MCF 10A (cell line): ENCODE measurements at regions not wholly inside any gene's neighbourhood (a gene's known extent, or its start where the extent isn't known, plus 50 kb on each side); places are given as distances from the start of the nearest gene placed in this dataset.

Source experiments
- BruUV-seq: library from RNA; stranded (reverse); fragments of 400-500 nt; replicated peaks from 2 replicates; lab custom pipeline; 2021; lab: Mats Ljungman, UMichigan
- CTCF ChIA-PET: fragments of 300-600 bp; sonication (Branson Sonifier 250); formaldehyde crosslinking; extraction: SDS; loops from one replicate; lab custom pipeline; 2021; ENCODE audit warnings: antibody characterized with exemption, inconsistent platforms; lab: Yijun Ruan, JAX
- POLR2A ChIA-PET: fragments of 300-600, 350-650 bp; sonication (Branson Sonifier 250); formaldehyde crosslinking; extraction: SDS; loops from one replicate; lab custom pipeline; 2020; ENCODE audit warnings: antibody characterized with exemption, inconsistent platforms; lab: Yijun Ruan, JAX
- DNase-seq: peaks from one replicate; pipeline ENCODE4 v3.0.0-alpha.2; 2018; ENCODE audit not compliant: unreplicated experiment
- H3K27ac Mint-ChIP-seq: one replicate; pipeline ENCODE4 v1.8.0; 2022; ENCODE audit warnings: mild to moderate bottlenecking, low read depth, mixed read lengths; ENCODE audit not compliant: unreplicated experiment
- H3K27me3 Mint-ChIP-seq: one replicate; pipeline ENCODE4 v1.8.0; 2022; ENCODE audit warnings: mixed read lengths; ENCODE audit not compliant: insufficient read depth, unreplicated experiment
- H3K36me3 Mint-ChIP-seq: one replicate; pipeline ENCODE4 v1.8.0; 2022; ENCODE audit warnings: mild to moderate bottlenecking, moderate library complexity, mixed read lengths; ENCODE audit not compliant: insufficient read depth, unreplicated experiment
- H3K4me1 Mint-ChIP-seq: one replicate; pipeline ENCODE4 v1.8.0; 2022; ENCODE audit warnings: mixed read lengths; ENCODE audit not compliant: insufficient read depth, unreplicated experiment
- H3K4me3 Mint-ChIP-seq: one replicate; pipeline ENCODE4 v1.8.0; 2022; ENCODE audit warnings: mild to moderate bottlenecking, moderate library complexity, mixed read lengths; ENCODE audit not compliant: unreplicated experiment
- H3K9me3 Mint-ChIP-seq: one replicate; pipeline ENCODE4 v1.8.0; 2022; ENCODE audit warnings: mixed read lengths; ENCODE audit not compliant: unreplicated experiment
- CTCF ChIP-seq: fragments of 200-600 bp; IDR thresholded peaks from one replicate; pipeline ENCODE4 v1.8.0; 2022; ENCODE audit warnings: antibody characterized with exemption, mild to moderate bottlenecking; ENCODE audit not compliant: unreplicated experiment
- intact Hi-C: fragments of 100-400 bp; cut with micrococcal nuclease; formaldehyde crosslinking; loops from 2 replicates; pipeline ENCODE4 v1.14.1; 2022

GRCh38 chr11:24238771-24239645 is 257.8 kb upstream of the LUZP2 start:
- ChIA-PET POLR2A (no interaction called here), CTCF (interaction anchor here (0.6 to 0.7 kb wide), 4 partner anchors 9 to 460 kb away, joined by 3 to 4 read pairs (median 3); no protein-coding TSS in a partner anchor)
- no peaks in the 10 kb centered on the region for H3K4me1 Mint-ChIP-seq
- no peak for DNase-seq
- no TSS peak for BruUV-seq
- no peak for TF ChIP-seq CTCF
- H3K27me3 Mint-ChIP-seq, result peaks cover 31% of the 10 kb centered on the region
- H3K27ac Mint-ChIP-seq, result no peak overlapping the region
- H3K36me3 Mint-ChIP-seq, result no peaks in the 10 kb centered on the region
- no peak overlapping the region for H3K4me3 Mint-ChIP-seq
- intact Hi-C loops, result no loop called here
- no peaks in the 10 kb centered on the region for H3K9me3 Mint-ChIP-seq

GRCh38 chr11:24239930-24240329 is 256.9 kb upstream of the LUZP2 start:
- intact Hi-C loops, result no loop called here
- H3K36me3 Mint-ChIP-seq, result no peaks in the 10 kb centered on the region
- peaks cover 31% of the 10 kb centered on the region for H3K27me3 Mint-ChIP-seq
- H3K4me3 Mint-ChIP-seq, result no peak overlapping the region
- DNase-seq, result no peak
- no peaks in the 10 kb centered on the region for H3K9me3 Mint-ChIP-seq
- no peak overlapping the region for H3K27ac Mint-ChIP-seq
- H3K4me1 Mint-ChIP-seq, result no peaks in the 10 kb centered on the region
- ChIA-PET CTCF (interaction anchor here (0.6 kb wide), 2 partner anchors 459 to 1288 kb away, joined by 3 read pairs; no protein-coding TSS in a partner anchor), POLR2A (no interaction called here)
- BruUV-seq, result no TSS peak
- TF ChIP-seq CTCF, result no peak

GRCh38 chr11:24240496-24241175 is 256.2 kb upstream of the LUZP2 start:
- no peak for DNase-seq
- H3K27ac Mint-ChIP-seq, result no peak overlapping the region
- no peaks in the 10 kb centered on the region for H3K4me1 Mint-ChIP-seq
- intact Hi-C loops, result no loop called here
- H3K36me3 Mint-ChIP-seq, result no peaks in the 10 kb centered on the region
- no peak for TF ChIP-seq CTCF
- ChIA-PET CTCF (no interaction called here), POLR2A (no interaction called here)
- H3K4me3 Mint-ChIP-seq, result no peak overlapping the region
- peaks cover 31% of the 10 kb centered on the region for H3K27me3 Mint-ChIP-seq
- no TSS peak for BruUV-seq
- no peaks in the 10 kb centered on the region for H3K9me3 Mint-ChIP-seq

- ChIA-PET POLR2A (interaction anchor here (0.8 kb wide), 1 partner anchor 13 kb away, joined by 3 read pairs; no protein-coding TSS in a partner anchor), CTCF (no interaction called here)
- Mint-ChIP-seq H3K4me3 (no peak overlapping the region), H3K4me1 (no peaks in the 10 kb centered on the region), H3K27ac (no peak overlapping the region), H3K27me3 (peaks cover 23% of the 10 kb centered on the region), H3K36me3 (no peaks in the 10 kb centered on the region), H3K9me3 (no peaks in the 10 kb centered on the region)
- DNase-seq, result no peak
- intact Hi-C loops, result no loop called here
- TF ChIP-seq CTCF, result no peak
- BruUV-seq, result no TSS peak
These were observed 250.1 kb upstream of the LUZP2 start for GRCh38 chr11:24246715-24247114.
